Fibroblast of mammary gland (primary cell): ENCODE measurements at regions not wholly inside any gene's neighbourhood (a gene's known extent, or its start where the extent isn't known, plus 50 kb on each side); places are given as distances from the start of the nearest gene placed in this dataset.

Source experiments
- DNase-seq: peaks from one replicate; pipeline ENCODE4 v3.0.0-alpha.2; 2010; ENCODE audit warnings: low read depth
- H3K4me3 ChIP-seq: 2 replicates; pipeline ENCODE4 v1.5.1; 2011; ENCODE audit warnings: low read depth, mild to moderate bottlenecking, low read length, moderate library complexity; ENCODE audit not compliant: control insufficient read depth
- CTCF ChIP-seq: conservative IDR thresholded peaks from 2 replicates; pipeline ENCODE4 v1.5.1; 2011; ENCODE audit warnings: low read depth, low read length, inconsistent platforms; ENCODE audit not compliant: control insufficient read depth, insufficient read depth

- H3K4me3 ChIP-seq: no peak overlapping the region
- no peak for DNase-seq
- TF ChIP-seq CTCF: no peak
Observed at GRCh38 chr4:34280131-34280530, 1964.2 kb downstream of the ARAP2 start.

- TF ChIP-seq CTCF: no peak
- DNase-seq: no peak
- no peak overlapping the region for H3K4me3 ChIP-seq
Observed at GRCh38 chr4:34281826-34282225, 1962.5 kb downstream of the ARAP2 start.

GRCh38 chr4:34289489-34289888 is 1954.8 kb downstream of the ARAP2 start:
- DNase-seq: peak; percentile 47
- TF ChIP-seq CTCF: no peak

GRCh38 chr4:34289962-34290361 is 1954.4 kb downstream of the ARAP2 start:
- no peak overlapping the region for H3K4me3 ChIP-seq
- DNase-seq: no peak
- TF ChIP-seq CTCF: no peak

More at GRCh38 chr4:34289489-34289888, 1954.8 kb downstream of the ARAP2 start:
- no peak overlapping the region for H3K4me3 ChIP-seq

GRCh38 chr4:34293459-34293858 is 1950.9 kb downstream of the ARAP2 start:
- TF ChIP-seq CTCF: no peak
- DNase-seq: peak; percentile 17
- no peak overlapping the region for H3K4me3 ChIP-seq

- H3K4me3 ChIP-seq: no peak overlapping the region
- no peak for TF ChIP-seq CTCF
- peak; percentile 55 for DNase-seq
Observed at GRCh38 chr4:34309383-34309906, 1934.9 kb downstream of the ARAP2 start.

- TF ChIP-seq CTCF: no peak
- no peak for DNase-seq
- H3K4me3 ChIP-seq: no peak overlapping the region
Observed at GRCh38 chr4:34318773-34319172, 1925.5 kb downstream of the ARAP2 start.
